GM21447 (cell line): ENCODE measurements at regions not wholly inside any gene's neighbourhood (a gene's known extent, or its start where the extent isn't known, plus 50 kb on each side); places are given as distances from the start of the nearest gene placed in this dataset.

Experiments
- ATAC-seq: cut with Tn5 transposase; IDR thresholded peaks from one replicate; pipeline ENCODE4 v1.9.1; 2021; ENCODE audit not compliant: unreplicated experiment

DNA sequence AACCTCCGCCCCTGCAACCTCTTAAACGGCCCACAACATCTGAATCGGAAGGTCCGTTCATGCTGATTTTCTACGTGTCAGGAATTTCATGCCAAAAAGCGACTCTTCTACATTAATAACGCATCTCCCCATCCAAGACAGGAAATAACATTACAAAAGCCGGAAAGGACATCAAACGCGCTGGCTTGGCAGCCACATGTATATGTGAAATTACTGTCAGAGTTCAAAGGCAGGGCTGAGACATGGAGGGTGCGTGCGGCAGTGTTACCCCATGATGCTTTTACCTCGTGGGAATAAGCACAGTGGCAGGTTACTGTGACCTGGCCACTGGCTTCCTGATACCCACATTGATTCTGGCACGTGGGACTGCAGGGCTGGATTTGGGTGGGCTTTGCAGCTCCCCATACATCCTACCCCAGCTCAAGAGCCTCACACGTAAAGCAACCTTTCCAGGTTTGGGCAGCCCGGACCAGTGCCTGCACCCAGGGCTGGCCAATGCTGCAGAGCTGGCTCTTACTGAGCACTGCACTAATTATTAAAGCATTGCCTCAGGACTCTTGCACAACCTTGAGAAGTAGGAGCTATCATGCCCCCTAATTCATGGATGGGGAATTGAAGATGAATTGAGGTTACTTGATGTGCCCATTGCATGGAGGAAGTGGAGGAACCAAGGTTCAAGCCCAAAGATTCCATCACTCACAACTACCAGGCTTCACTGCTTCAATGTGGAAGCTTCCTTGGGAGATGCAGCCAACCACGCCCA is 120.6 kb upstream of the FOXF1 start:
- ATAC-seq = no peak

DNA sequence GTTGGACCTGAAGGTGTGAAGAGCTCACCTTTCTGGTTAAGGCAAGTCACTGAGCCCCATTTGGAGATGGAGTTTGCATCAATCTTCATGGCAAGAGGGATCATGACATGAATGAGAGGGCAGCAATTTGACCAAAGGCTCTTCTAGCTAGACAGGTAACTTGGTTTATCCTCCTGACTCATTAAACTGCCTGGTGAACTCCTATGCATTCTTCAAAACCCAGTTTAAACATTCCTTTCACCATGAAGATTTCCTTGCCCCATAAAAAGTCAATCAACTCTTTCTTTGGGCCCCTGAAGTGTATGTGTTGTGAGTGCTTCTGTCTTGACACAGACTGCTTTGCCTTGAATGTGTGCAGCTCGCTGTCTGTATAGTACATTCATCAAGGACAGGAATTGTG is 120.0 kb upstream of the FOXF1 start:
- ATAC-seq = no peak

DNA sequence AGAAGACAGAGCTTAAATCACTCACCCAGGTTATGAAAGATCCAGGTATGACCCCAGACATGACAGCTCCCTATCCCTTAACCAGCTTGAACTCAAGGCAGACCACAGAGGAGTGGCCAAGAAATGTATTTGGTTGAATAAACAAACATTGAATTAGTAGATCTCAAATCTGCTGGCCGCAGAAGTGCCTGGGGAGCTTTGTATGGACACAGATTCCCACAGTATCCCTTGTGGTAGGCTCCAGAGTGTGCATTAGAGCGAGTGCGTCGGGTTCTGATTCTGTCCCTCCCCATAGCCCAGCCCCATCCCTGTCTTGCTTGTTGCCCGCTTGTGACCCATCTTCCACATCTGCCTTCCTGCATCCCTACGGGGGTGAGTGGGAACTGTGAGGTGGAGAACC is 118.8 kb upstream of the FOXF1 start:
- ATAC-seq = no peak

DNA sequence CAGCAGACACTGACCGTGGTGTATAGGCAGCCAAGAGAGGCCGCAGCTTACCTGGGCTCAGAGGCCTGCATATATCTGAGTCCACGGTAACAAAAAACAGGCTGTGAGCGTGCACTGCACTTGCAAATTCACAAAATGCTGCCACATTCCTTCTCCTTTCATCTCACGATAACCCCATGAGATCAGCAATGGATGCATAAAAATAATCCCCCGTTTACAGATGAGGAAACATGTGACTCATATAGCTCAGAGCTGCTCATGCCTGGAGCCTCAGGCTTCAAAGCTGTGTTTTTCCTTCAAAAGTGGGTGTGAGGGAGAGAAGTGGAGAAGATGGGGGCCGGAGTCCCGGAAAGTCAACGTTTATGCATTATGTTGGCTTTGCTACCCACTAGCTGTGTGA is 118.3 kb upstream of the FOXF1 start:
- no peak for ATAC-seq

DNA sequence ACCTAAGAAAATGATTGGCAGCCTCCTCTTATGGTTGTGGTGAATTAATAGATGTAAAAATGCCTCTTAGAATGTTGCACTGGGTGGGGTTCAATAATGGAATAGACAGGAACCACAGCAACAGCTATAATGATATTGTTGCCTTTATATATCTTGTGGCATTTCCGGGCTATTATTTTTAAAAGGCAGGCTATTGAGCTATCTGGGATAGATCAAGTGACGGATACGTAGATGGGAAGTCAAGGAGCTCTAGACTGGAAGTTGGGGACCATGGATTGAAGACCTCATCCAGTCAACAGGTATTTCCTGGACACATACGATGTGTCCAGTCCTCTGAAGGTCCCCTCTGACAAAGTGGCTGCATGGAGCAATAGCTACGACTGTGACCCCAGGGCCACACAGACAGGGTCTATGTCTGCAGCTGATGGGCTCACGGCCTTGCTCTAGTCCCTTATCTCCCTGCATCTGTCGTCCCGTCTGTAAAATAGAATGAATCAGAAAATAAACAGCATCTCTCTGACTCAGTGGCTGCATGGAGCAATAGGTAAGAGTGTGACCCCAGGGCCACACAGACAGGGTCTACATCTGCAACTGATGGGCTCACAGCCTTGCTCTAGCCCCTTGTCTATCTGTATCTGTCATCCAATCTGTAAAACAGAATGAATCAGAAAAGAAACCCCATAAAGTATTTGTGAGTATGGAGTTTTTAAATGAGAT is 117.7 kb upstream of the FOXF1 start:
- no peak for ATAC-seq

DNA sequence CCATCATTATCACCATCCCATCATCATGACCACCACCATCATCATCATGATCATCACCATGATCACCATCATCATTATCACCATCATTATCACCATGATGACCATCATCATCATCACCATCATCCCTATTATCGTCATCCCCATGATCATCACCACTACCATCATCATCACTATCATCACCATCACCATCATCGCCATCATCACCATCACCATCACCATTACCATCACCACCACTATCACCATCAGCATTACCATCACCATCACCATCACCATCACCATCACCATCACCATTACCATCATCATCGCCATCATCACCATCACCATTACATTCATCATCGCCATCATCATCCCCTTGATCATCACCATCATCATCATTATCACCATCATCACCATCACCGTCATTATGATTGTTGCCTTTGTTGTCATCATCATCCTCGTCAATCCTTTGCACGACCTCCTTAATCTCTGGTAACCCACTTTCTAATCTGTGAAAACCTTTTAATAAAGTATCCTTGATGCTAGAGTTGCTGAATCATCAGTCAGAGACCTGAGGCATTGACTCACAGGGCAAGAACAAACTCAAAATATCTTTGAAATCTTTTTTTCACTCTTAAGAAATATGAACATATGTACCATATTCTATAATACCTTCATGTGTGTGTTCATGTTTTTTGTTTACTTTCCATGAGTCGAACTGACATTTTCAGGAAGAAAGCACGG is 116.3 kb upstream of the FOXF1 start:
- ATAC-seq = no peak

DNA sequence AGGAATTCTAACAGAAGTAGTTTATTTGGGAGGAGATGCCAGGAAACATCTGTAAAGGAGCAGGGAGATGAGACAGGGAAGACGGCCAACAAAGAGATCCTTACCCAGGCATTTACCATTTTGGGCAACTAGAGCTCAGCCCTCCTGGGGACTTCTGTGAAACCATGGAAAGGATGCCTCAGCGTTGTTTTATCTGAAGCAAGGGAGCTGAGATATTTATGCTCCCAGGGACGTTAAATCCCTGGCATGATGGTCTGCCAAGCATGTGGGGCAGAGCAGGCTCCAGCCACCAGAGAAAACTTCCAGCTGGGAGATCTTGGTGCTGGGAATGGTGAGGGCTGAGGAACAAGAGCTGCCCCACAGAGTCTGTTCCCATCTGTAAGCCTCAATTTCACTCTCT is 114.8 kb upstream of the FOXF1 start:
- ATAC-seq = no peak

DNA sequence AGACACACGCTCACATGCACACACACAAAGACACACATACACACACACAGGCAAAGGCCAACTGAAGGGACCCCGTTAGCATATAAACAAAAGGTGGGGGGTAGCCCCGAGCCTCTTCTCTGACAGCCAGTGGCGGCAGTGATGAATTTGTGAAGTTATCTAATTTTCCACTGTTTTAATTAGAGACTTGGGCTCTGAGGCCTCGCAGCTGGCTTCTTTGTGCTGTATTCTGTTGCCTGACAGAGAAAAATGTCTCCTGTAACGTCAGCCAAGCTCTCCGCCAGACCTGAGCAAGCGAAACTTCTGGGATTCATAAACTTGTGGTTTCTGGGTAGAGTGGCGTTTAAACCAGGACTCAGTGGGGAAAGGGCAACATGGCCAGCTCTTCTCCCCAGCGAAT is 113.9 kb upstream of the FOXF1 start:
- no peak for ATAC-seq

DNA sequence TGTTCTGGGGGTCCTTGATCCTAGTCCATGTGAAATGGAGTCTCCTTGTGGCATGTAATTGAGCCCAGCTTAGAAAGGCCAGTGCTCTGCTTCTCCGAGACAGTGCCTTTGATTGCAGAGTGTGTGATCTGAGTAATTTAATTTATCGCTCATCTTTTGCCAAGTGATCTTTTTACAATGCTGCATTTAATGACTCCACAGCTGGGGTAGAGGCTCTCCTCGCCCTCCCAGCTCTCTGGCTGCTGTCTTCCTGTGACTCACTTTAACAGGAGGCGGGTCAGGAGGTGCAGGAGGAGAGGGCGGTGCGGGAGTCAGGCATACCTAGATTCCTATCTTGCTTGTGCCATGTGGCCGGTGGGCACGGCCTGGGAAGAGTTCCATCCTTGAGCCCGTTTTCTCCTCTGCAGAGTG is 113.4 kb upstream of the FOXF1 start:
- no peak for ATAC-seq

DNA sequence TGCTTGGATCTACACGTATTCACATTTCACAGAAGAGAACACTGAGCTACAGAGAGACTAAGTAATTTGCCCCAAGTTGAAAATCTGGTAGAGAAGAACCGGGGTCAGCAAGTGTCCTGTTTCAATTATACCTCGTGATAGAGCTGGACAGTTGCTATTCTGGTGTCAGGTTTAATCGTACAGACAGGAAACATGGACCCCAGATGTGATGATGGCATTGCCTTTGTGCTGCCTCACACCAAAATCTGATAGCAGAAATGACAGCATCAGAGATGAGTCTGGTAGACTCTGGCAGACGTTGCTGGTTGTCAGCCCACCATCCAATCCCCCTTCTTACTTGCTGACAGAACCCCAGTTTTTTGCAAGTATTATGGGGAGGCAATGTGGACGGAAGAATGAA is 112.1 kb upstream of the FOXF1 start:
- ATAC-seq = no peak

DNA sequence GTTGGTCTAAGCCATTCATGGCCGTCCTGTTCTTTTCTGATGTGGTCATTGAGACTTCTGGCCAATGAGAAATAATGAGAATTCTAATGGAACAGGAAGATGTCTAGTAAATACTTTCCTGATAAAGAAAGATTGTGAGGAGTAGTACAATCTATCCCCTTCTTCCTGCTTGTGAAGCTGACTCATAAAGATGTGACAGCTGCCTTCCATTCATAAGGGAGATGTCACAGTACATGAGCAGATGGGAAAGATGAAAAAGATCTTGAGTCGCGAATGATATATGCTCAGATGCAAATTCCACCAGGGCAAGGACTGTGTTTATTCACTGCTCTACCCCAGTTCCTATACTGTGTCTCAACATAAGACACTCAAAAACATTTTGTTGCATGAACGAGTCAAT is 111.7 kb upstream of the FOXF1 start:
- ATAC-seq = no peak

DNA sequence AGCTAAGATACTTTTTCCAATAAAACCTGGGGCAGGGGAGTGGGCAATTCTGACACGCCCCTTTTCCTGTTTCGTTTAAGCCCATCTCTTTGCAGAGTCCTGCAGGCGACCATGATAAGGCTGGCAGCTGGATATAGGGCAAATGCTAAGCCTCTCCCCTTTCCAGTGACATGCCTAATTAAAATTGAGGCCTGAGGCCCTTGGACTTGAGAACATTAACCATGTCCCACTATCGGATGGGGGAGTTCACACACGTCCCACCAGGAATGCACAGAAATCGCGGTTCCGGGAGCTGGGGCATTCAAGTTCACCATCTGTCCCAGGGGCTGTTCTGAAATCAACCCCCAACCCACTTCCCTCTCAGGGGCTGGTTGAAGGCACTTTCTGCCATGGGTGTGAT is 109.2 kb upstream of the FOXF1 start:
- ATAC-seq = no peak

DNA sequence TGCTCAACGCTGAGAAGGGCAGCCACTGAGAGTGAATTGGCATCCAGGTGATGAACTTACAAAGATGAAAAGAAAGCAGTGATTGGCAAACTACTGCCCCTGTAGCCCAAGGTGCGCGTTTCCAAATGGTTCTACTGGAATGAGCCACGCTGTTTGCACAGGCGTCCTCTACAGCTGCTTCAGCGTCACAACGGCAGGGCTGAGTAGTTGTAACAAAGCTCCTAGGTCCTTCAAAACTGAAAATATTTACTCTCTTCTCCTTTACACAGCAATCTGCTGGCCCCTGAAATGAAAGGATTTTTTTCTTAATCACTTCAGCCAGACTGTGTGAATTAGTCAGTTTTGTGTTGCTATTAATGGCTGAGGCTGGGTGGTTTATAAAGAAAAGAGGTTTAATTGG is 107.2 kb upstream of the FOXF1 start:
- ATAC-seq = no peak

DNA sequence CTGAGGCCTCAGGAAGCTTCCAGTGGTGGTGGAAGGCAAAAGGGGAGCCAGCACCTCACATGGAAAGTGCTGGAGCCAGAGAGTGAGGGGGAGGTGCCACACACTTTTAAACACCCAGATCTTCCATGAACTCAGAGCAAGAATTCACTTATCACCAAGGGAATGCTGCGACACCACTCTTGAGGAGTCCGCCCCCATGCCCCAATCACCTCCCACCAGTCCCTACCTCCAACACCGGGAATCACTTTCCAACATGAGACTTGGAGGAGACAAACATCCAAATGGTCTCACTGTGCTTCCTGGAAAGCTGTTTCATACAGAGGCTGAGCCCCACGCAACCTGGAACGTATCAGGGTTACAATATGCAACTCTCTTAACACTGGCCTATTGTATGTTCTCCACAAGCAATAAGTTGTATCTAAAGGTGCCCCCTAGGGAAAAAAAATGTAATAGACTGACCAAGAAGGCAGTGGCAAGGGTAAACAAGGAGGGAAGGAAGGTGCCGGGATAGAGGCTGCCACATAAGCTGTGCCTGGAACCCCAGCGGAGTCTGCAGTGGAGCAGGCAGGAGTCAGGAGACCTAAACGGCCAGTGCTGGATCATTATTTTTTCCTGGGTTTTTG is 106.7 kb upstream of the FOXF1 start:
- ATAC-seq = no peak

DNA sequence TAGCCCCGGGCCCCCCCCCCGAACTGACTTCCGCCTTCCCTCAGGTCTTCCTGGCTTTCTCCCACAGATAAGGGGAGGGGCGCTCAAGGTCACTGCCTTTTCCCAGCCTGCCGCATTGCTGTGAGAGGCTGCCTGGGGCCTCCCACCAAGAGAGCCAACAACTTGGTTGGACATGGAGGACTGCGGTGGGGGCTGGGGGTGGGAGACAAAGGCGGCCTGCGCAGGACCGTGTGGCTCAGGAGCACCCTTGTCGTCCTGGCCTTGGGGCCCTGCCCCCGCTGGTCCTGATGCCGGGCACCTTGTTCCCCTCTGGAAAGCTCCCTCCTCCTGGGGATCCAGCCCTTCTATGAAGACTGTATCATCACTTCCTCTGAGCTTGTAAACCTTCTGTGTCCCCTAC is 105.6 kb upstream of the FOXF1 start:
- no peak for ATAC-seq

DNA sequence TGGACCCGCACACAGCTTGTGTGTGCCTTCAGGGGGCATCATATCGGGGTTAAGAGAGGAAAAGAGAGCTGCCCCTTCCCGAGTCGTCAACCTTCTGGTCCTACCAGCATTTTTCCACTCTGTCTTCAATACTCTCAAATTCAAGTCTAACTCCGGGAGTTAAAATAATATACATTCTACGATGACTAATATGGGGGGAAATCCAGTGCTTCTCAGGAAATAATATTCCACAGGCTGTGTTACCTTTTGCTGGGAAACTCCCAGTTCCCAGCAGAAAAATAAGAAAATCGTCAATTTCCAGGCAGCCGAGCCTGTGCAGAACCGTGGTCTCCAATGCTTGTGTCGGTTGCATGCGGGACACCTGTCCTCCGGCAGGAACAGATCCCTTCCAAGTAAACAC is 105.0 kb upstream of the FOXF1 start:
- no peak for ATAC-seq

DNA sequence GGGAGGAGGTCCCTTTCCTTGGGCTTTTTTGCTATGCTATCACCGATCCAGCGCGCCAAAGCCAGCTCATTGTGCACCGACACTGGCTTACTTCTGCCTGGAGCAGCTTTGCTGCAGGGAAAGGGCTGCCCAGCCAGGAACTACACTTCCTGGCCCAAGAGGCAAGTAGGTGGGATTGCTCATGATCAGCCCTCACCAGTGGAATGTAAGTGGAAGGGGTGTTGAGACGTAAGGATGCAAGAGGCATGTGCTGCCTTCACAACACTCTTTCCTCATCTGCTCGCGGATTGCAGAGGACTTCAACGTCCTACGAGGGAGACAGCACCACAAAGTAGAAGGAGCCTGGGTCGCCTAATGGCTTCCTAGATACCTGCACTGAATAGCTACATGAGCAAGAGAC is 104.3 kb upstream of the FOXF1 start:
- no peak for ATAC-seq

DNA sequence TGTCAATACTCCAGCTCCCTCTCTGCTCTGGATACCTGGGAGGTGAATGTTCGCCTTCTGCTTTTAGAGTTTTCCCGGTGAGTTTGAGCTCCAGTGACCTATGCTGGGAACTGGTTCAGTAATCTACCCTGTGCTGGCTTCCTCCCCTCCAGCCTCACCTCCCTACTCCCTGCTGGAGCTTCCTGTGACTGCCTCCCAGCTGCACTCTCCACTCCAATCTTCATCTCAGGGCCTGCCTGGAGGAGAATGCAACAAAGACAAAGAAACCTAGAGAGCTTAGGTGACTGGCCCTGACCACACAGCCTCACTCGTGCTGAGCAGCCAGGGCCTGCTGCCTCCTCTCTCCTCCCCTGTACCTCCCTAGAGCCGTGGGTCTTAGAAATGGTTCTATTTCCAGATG is 101.6 kb upstream of the FOXF1 start:
- ATAC-seq = no peak

DNA sequence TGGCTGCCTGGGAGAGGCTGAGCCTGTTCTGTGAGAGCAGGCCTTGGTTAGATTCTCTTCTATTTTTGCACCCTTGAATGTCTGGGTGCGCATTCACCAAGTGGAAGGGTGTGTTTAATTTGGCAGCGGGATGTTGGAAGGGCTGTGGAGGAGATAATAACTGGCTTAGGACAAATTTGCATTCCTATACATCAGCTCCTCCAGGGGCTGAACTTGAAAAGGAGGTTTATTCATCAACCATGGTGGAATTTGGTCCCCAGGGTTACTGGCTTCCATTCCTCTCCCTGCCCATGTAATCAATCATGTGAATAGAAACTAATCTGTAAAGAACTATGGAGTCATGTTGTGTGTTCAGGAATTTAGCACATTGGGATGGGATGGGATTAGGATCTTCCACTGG is 100.2 kb upstream of the FOXF1 start:
- ATAC-seq = no peak

DNA sequence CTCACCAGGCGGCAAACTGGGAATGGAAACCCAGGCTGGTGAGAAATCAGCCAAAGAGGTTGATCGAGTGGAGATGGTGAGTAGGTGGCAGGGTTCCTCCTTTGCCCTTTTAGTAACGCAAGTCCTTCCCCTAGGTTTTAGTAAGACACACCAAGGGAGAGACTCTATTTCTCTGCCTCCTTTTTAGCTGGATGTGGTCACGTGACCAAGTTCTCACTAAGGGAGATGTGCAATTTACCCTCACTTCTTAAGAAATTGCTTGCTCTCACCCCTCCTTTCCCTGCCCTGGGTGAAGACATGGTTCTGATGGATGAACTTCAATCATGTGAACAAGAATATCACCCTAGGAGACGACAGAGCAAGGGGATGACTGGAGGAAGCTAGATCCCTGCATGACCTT is 99.8 kb upstream of the FOXF1 start:
- no peak for ATAC-seq

DNA sequence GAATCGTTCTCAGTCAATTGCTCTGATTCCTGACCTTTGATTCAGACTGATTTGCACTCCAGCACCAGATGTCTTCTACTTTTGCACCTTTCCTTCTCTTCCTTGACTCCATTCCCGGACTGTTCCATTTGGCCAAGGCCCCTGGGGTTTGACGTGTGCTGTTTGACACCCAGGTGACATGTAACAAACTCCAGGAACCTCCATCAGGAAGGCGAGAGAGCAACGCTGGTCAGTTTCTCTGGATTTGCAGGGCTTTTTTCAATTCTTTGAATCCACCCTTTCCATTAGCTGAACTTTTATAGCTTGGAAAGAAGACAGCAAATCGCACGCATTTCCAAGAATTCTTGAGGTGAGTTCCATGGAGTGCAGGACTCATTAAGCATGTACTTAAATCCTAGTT is 98.4 kb upstream of the FOXF1 start:
- ATAC-seq = no peak
